ENCODE measurements at regions not wholly inside any gene's neighbourhood (a gene's known extent, or its start where the extent isn't known, plus 50 kb on each side); places are given as distances from the start of the nearest gene placed in this dataset.

DNA sequence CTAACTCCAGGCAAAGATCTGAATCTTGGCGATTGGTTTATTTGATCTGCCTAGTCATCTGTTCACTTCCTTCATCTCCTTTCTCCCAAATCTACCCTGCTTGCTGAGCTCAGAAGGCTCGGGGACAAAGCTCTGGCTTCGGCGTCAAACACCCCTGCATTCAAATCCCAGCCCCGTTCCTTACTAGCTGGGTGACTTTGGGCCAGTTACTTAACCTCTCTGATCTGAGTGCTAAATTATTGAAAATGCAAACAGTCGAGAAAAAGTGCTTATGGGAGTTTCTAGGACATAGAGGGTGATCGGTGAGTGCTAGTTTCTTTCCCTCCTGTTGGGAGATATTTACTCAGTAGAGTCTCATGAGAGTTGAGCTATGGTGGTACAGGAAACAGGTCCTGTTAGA lies 121.2 kb upstream of the RFLNA start:
- DNase-seq (ENCODE audit: extremely low spot score) = no peak
- no peak for TF ChIP-seq LEF1 (IDR thresholded peaks at IDR 0.05; ENCODE audit: borderline replicate concordance)
- no peak for TF ChIP-seq NFRKB (IDR thresholded peaks at IDR 0.05)
- no peak for TF ChIP-seq CTBP1 (IDR thresholded peaks at IDR 0.05; ENCODE audit: borderline replicate concordance)
- CTCF ChIA-PET = no interaction called here
- POLR2A ChIA-PET = interaction anchor here (0.9 kb wide), 1 partner anchor 9 kb away, joined by 3 read pairs; no protein-coding TSS in a partner anchor

DNA sequence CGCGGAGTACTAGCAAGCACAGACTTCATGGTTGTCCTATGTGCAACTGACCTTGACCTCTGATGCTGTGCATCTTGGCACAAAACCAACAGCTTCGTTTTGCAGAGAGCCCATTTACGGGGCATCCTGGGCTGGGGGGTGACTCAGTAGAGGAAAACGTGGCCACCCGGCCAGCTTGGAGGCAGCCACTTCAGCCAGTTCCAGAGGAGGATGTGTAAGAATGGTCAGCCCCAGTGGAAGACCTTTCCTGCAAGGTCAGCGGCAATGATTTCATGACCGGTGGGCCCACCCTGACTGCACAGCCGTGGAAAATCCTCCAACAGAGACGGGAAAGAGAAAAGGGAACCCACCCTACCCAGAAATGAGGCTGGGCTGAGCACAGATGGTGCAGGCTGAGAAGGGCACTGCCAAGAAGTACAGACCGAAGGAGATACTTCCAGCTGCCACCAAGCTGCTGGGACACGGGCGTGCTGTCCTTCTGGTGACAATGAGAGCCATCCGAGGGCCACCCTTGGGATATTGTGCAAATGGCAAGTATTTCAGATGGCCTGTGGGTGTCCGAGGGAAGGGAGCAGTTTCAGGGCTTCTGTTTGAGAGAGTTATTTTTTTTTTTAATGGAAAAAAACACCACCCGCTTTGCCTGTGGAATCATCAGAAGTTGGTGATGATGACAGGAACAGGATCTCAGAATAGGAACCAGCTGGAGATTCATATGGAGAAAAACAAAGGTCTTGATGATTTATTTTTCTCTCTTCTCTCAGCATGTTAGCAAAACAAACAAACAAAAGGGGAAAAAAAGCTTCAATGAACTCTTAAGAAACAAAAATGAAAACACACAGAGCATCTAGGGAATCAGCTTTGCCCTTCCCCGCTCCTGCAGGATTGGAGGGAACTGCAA lies 120.2 kb upstream of the RFLNA start:
- no peak for TF ChIP-seq LEF1 (IDR thresholded peaks at IDR 0.05; ENCODE audit: borderline replicate concordance)
- no peak for TF ChIP-seq HDGF (IDR thresholded peaks at IDR 0.05; ENCODE audit: borderline replicate concordance)
- no peak for TF ChIP-seq CTBP1 (IDR thresholded peaks at IDR 0.05; ENCODE audit: borderline replicate concordance)
- TF ChIP-seq ARNT (IDR thresholded peaks at IDR 0.05) = no peak
- TF ChIP-seq L3MBTL2 (conservative IDR thresholded peaks at IDR 0.05) = no peak
- TF ChIP-seq FOXM1 (IDR thresholded peaks at IDR 0.05; ENCODE audit: borderline replicate concordance) = no peak
- TF ChIP-seq, protein P1, sequence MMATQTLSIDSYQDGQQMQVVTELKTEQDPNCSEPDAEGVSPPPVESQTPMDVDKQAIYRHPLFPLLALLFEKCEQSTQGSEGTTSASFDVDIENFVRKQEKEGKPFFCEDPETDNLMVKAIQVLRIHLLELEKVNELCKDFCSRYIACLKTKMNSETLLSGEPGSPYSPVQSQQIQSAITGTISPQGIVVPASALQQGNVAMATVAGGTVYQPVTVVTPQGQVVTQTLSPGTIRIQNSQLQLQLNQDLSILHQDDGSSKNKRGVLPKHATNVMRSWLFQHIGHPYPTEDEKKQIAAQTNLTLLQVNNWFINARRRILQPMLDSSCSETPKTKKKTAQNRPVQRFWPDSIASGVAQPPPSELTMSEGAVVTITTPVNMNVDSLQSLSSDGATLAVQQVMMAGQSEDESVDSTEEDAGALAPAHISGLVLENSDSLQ (IDR thresholded peaks at IDR 0.05) = no peak
- no peak for TF ChIP-seq FOXK2 (IDR thresholded peaks at IDR 0.05)
- TF ChIP-seq FOXA1 (IDR thresholded peaks at IDR 0.05) = no peak
- no peak for TF ChIP-seq ELF4 (IDR thresholded peaks at IDR 0.05)
- no peak for TF ChIP-seq TARDBP (IDR thresholded peaks at IDR 0.05)
- CTCF ChIA-PET = no interaction called here
- DNase-seq (ENCODE audit: extremely low spot score) = no peak
- POLR2A ChIA-PET = interaction anchor here (0.9 kb wide), 1 partner anchor 8 kb away, joined by 3 read pairs; no protein-coding TSS in a partner anchor

DNA sequence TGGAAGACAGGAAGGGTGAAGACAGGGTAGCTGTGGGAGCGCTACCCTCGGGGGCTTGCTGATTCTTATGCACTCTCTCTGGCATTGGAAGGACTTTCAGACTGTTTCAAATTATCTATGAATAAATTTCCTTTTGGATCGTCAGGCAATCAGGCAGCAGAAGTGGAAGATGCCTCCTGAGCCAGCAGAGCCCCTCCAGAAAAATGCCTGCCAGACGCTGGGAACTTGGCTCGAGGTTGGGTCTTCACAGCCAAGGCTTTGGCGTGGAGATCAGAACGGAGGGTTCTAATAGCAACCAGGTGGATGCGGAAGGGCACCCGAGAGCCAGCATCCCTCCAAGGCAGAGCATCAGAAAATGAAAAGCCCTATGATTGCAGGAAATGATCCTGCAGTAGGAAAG lies 119.2 kb upstream of the RFLNA start:
- POLR2A ChIA-PET = no interaction called here
- CTCF ChIA-PET = no interaction called here
- TF ChIP-seq FOXK2 (IDR thresholded peaks at IDR 0.05) (no peak), CTBP1 (IDR thresholded peaks at IDR 0.05; ENCODE audit: borderline replicate concordance) (no peak), SUZ12 (IDR thresholded peaks at IDR 0.05) (no peak), NFRKB (IDR thresholded peaks at IDR 0.05) (no peak), ELF4 (IDR thresholded peaks at IDR 0.05) (no peak), HDGF (IDR thresholded peaks at IDR 0.05; ENCODE audit: borderline replicate concordance) (no peak), ARNT (IDR thresholded peaks at IDR 0.05) (no peak), FOXA1 (IDR thresholded peaks at IDR 0.05) (no peak), LEF1 (IDR thresholded peaks at IDR 0.05; ENCODE audit: borderline replicate concordance) (no peak), ZNF384 (IDR thresholded peaks at IDR 0.05) (no peak), TARDBP (IDR thresholded peaks at IDR 0.05) (no peak), BHLHE40 (IDR thresholded peaks at IDR 0.05; ENCODE audit: borderline replicate concordance) (no peak), SP1 (IDR thresholded peaks at IDR 0.05) (no peak), L3MBTL2 (conservative IDR thresholded peaks at IDR 0.05) (no peak), FOXM1 (IDR thresholded peaks at IDR 0.05; ENCODE audit: borderline replicate concordance) (no peak)
- TF ChIP-seq, protein P1 (IDR thresholded peaks at IDR 0.05) = no peak
- no peak for DNase-seq (ENCODE audit: extremely low spot score)

DNA sequence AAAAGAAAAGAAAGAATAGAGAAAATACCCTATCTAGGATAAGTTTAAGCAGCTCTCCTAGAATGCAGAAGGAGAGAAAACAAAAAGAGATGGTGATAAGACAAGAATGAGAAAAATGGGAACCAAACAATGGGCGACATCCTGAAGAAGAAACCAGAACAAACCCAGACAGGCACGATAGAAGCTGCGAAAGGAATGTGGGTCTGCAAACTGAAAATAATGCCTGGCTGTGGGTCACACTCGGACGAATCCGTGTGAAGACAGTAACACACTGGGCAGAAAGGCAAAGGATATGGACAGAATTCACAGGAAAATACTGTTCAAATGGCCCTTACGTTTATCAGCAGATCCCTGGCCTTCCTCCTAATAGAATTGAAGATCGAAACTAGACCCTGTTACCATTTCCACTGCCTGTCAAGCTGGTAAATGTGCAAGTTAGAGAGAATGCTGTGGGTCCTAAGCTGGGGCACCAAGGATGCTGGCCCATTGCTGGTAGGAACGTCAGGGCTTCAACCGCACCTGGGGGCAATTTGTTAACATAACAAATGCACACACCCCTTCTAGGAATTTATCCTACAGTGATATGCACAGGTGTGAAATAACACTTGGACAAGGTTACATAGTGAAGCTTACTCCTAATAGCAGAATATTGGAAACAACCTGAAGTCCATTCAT lies 117.5 kb upstream of the RFLNA start:
- CTCF ChIA-PET = no interaction called here
- POLR2A ChIA-PET = interaction anchor here (0.8 kb wide), 1 partner anchor 23 kb away, joined by 3 read pairs; no protein-coding TSS in a partner anchor
- DNase-seq (ENCODE audit: extremely low spot score) = no peak
- TF ChIP-seq FOXK2 (IDR thresholded peaks at IDR 0.05) = no peak
- TF ChIP-seq CTBP1 (IDR thresholded peaks at IDR 0.05; ENCODE audit: borderline replicate concordance) = no peak
- TF ChIP-seq L3MBTL2 (conservative IDR thresholded peaks at IDR 0.05) = no peak
- no peak for TF ChIP-seq NFRKB (IDR thresholded peaks at IDR 0.05)
- no peak for TF ChIP-seq TARDBP (IDR thresholded peaks at IDR 0.05)
- TF ChIP-seq FOXA1 (IDR thresholded peaks at IDR 0.05) = no peak
- no peak for TF ChIP-seq LEF1 (IDR thresholded peaks at IDR 0.05; ENCODE audit: borderline replicate concordance)
- no peak for TF ChIP-seq SP1 (IDR thresholded peaks at IDR 0.05)
- no peak for TF ChIP-seq FOXM1 (IDR thresholded peaks at IDR 0.05; ENCODE audit: borderline replicate concordance)
- no peak for TF ChIP-seq ARNT (IDR thresholded peaks at IDR 0.05)
- no peak for TF ChIP-seq ELF4 (IDR thresholded peaks at IDR 0.05)
- TF ChIP-seq, protein P1 (IDR thresholded peaks at IDR 0.05) = no peak
- no peak for TF ChIP-seq ZNF384 (IDR thresholded peaks at IDR 0.05)
- no peak for TF ChIP-seq HDGF (IDR thresholded peaks at IDR 0.05; ENCODE audit: borderline replicate concordance)
- TF ChIP-seq BHLHE40 (IDR thresholded peaks at IDR 0.05; ENCODE audit: borderline replicate concordance) = no peak

DNA sequence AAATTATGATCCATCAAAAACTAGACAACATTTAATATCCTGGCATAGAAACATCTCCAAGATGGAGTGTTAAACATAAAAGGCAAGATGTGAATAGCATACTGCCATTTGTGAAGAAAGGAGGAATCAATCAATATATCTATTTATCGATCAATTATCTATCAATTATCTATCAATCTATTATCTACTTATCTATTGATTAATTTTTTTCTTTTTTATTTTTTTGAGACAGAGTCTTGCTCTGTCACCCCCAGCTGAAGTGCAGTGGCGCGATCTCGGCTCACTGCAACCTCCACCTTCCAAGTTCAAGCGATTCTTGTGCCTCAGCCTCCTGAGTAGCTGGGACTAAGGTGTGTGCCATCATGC lies 117.0 kb upstream of the RFLNA start:
- TF ChIP-seq FOXM1 (IDR thresholded peaks at IDR 0.05; ENCODE audit: borderline replicate concordance) = no peak
- no peak for TF ChIP-seq CTBP1 (IDR thresholded peaks at IDR 0.05; ENCODE audit: borderline replicate concordance)
- no peak for TF ChIP-seq TARDBP (IDR thresholded peaks at IDR 0.05)
- TF ChIP-seq ARNT (IDR thresholded peaks at IDR 0.05) = no peak
- no peak for TF ChIP-seq ZNF384 (IDR thresholded peaks at IDR 0.05)
- TF ChIP-seq HDGF (IDR thresholded peaks at IDR 0.05; ENCODE audit: borderline replicate concordance) = no peak
- no peak for DNase-seq (ENCODE audit: extremely low spot score)
- ChIA-PET CTCF (no interaction called here), POLR2A (interaction anchor here (0.8 kb wide), 1 partner anchor 23 kb away, joined by 3 read pairs; no protein-coding TSS in a partner anchor)

All from HEK293T (cell line).